ENCODE measurements at regions not wholly inside any gene's neighbourhood (a gene's known extent, or its start where the extent isn't known, plus 50 kb on each side); places are given as distances from the start of the nearest gene placed in this dataset.

DNA sequence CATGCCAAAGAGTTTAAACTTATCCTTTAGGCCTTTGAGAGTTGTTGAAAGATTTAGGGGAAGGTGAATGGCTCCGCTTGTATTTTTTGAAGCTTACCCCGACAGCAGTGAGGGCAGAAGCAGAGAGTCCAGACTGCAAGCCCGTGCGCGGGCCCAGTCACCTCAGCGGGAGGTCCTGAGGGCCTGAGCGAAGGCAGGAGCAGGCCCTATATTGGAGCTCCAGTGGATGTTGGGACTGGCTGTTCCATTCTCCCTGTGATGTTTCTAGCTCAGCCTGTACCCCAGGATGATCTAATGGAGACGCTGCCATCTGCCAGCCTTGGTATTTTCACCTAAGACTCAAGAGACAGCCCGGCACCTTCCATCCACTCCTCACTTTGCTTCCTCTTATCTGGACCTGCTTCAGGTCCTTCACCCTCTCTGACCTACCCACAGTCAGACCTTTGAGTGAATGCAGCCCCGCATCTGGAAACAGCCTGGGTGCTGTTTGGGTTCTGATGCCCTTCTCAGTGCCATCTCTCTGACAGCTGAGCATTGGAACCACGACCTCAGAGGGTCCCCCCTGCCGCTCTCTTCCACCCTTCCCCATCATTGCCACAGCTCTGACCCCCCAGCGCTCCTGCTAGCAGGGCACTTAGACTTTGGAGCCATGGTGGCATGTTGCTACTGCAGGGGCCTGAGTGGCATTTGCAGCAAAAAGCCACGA lies 628.2 kb upstream of the CADM1 start:
- H3K9me3 ChIP-seq, result no peaks in the 10 kb centered on the region
- no peaks in the 10 kb centered on the region for H3K4me1 ChIP-seq
- intact Hi-C loops (cut with DNase I; ENCODE audit: low total_unique reads), result no loop called here
- no peaks in the 10 kb centered on the region for H3K27me3 ChIP-seq
- no peak overlapping the region for H3K27ac ChIP-seq
- H3K4me3 ChIP-seq, result no peak overlapping the region
- ATAC-seq (no peak), DNase-seq (no peak)
- no peaks in the 10 kb centered on the region for H3K36me3 ChIP-seq
- in situ Hi-C loops (cut with MboI; ENCODE audit: low sequenced_read_pairs in 4 of 4), result no loop called here
- TF ChIP-seq, protein P1, sequence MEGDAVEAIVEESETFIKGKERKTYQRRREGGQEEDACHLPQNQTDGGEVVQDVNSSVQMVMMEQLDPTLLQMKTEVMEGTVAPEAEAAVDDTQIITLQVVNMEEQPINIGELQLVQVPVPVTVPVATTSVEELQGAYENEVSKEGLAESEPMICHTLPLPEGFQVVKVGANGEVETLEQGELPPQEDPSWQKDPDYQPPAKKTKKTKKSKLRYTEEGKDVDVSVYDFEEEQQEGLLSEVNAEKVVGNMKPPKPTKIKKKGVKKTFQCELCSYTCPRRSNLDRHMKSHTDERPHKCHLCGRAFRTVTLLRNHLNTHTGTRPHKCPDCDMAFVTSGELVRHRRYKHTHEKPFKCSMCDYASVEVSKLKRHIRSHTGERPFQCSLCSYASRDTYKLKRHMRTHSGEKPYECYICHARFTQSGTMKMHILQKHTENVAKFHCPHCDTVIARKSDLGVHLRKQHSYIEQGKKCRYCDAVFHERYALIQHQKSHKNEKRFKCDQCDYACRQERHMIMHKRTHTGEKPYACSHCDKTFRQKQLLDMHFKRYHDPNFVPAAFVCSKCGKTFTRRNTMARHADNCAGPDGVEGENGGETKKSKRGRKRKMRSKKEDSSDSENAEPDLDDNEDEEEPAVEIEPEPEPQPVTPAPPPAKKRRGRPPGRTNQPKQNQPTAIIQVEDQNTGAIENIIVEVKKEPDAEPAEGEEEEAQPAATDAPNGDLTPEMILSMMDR (IDR thresholded peaks at IDR 0.05 in 4 of 5, conservative IDR thresholded peaks at IDR 0.05 in 1 of 5), result no peak
- TF ChIP-seq POLR2A (IDR thresholded peaks at IDR 0.05), result no peak

DNA sequence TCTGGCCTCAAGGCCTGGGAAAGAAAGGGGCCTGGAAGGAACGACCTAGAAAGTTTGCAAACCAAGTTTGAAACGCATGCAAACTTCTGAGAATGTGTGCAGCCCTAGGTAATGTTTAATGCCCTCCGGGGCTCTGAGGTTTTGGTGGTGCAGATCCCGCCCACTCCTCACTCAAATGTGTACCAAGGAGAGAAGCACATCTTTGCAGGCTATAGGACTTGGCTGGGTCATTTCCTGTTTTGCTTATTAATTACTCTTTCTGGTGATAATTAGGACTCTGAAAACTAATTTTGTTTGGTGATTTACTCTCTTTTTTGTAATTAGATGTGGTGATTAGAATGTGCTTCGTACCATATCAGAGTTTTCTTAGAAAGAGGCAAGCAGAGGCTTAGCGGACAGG lies 625.9 kb upstream of the CADM1 start:
- DNase-seq (no peak), ATAC-seq (no peak)
- intact Hi-C loops (cut with DNase I; ENCODE audit: low total_unique reads) (no loop called here), in situ Hi-C loops (cut with MboI; ENCODE audit: low sequenced_read_pairs in 4 of 4) (no loop called here)
- H3K27me3 ChIP-seq, result no peaks in the 10 kb centered on the region
- H3K4me3 ChIP-seq, result no peak overlapping the region
- no peaks in the 10 kb centered on the region for H3K36me3 ChIP-seq
- H3K9me3 ChIP-seq, result no peaks in the 10 kb centered on the region
- no peak for TF ChIP-seq POLR2A (IDR thresholded peaks at IDR 0.05)
- TF ChIP-seq, protein P1 (IDR thresholded peaks at IDR 0.05 in 4 of 5, conservative IDR thresholded peaks at IDR 0.05 in 1 of 5), result no peak
- H3K4me1 ChIP-seq, result no peaks in the 10 kb centered on the region
- H3K27ac ChIP-seq, result no peak overlapping the region

DNA sequence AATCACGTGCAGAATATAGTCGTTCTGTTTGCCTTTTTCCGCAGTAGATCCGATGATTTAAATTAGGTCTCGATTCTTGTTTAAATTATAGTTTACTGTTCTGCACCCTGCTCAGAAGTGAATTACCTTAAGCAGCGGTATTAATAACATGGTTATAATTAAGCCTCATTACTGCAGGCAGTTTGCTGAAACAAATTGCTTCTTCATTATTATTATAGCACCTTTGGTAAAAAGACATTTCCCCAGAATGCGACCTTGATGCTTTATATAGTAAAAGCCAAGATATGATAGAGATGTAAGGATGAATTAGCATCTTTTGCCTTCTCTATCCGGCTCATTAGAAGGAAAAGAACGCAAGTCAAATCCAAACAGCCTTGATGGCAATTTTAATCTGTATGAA lies 625.2 kb upstream of the CADM1 start:
- H3K36me3 ChIP-seq, result no peaks in the 10 kb centered on the region
- H3K4me3 ChIP-seq, result no peak overlapping the region
- in situ Hi-C loops (cut with MboI; ENCODE audit: low sequenced_read_pairs in 4 of 4) (no loop called here), intact Hi-C loops (cut with DNase I; ENCODE audit: low total_unique reads) (no loop called here)
- H3K27me3 ChIP-seq, result no peaks in the 10 kb centered on the region
- TF ChIP-seq POLR2A (IDR thresholded peaks at IDR 0.05), result no peak
- TF ChIP-seq, protein P1 (IDR thresholded peaks at IDR 0.05 in 4 of 5, conservative IDR thresholded peaks at IDR 0.05 in 1 of 5), result no peak
- no peaks in the 10 kb centered on the region for H3K4me1 ChIP-seq
- ATAC-seq, result no peak
- H3K27ac ChIP-seq, result no peak overlapping the region
- H3K9me3 ChIP-seq, result no peaks in the 10 kb centered on the region
- DNase-seq, result no peak

DNA sequence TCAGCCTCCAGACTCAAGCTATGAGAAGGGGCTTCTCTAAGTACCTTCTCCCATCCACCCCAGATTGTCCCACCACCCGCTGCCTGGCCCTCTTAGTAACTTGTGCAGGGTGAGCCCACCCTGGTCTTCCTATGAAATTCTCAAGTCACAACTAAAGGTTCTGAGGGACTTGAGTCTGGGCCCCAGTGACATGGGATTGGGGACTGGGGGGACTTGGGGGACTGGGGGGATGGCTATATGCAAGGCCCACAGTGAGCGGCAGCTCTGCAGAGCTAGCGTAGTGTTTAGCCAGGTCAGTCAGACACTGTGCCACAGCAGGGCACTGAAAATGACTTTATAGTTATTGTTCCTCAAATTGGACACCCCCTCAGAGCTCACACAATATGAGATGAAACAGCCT lies 622.3 kb upstream of the CADM1 start:
- ATAC-seq, result no peak
- H3K4me3 ChIP-seq, result no peak overlapping the region
- H3K4me1 ChIP-seq, result no peaks in the 10 kb centered on the region
- H3K36me3 ChIP-seq, result no peaks in the 10 kb centered on the region
- in situ Hi-C loops (cut with MboI; ENCODE audit: low sequenced_read_pairs in 4 of 4), result no loop called here
- no peak overlapping the region for H3K27ac ChIP-seq
- no peak for DNase-seq
- TF ChIP-seq, protein P1 (IDR thresholded peaks at IDR 0.05 in 4 of 5, conservative IDR thresholded peaks at IDR 0.05 in 1 of 5), result no peak
- no peaks in the 10 kb centered on the region for H3K27me3 ChIP-seq
- intact Hi-C loops (cut with DNase I; ENCODE audit: low total_unique reads), result no loop called here
- H3K9me3 ChIP-seq, result no peaks in the 10 kb centered on the region

Data from gastrocnemius medialis (tissue), 4 donors.